ENCODE measurements at regions not wholly inside any gene's neighbourhood (a gene's known extent, or its start where the extent isn't known, plus 50 kb on each side); places are given as distances from the start of the nearest gene placed in this dataset.

DNA sequence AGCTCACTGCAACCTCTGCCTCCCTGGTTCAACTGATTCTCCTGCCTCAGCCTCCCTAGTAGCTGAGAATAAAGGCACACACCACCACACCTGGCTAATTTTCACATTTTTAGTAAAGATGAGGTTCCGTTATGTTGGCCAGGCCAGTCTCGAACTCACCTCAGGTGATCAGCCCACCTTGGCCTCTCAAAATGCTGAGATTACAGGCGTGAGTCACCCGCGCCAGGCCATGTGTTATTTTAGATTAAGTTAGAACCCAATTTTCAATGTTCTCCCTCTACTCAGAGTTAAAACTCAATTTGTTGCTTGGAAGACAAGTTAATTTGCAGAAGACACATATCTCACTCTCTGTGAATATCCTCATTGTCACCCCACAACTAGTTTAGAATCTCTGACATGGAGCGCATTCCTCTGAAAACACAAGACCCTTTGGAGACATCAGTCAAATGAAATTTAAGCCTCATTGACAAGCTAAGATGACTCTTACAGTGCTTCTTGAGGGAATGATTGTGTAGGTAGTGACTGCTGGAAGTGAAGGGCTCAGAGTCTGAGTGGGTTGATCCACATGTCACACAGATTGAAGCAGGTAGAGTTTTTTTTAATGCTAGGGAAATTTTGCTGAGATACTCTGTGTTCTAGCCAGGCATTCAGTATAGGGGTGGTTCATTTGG lies 60.6 kb upstream of the FRMD4B start:
- H3K9ac ChIP-seq (ENCODE audit: low read length), result no peak overlapping the region
- no peaks in the 10 kb centered on the region for H3K27me3 ChIP-seq (ENCODE audit: low read depth, low read length)
- H3K4me1 ChIP-seq (ENCODE audit: low read length), result 0 out of 2 replicates have a peak, but pooled peaks cover 5% of the 10 kb centered on the region
- H3K36me3 ChIP-seq (replicated peaks; ENCODE audit: low read depth, low read length), result no peaks in the 10 kb centered on the region
- TF ChIP-seq EZH2phosphoT487 (IDR thresholded peaks at IDR 0.05; ENCODE audit: low read depth), result no peak
- TF ChIP-seq, protein P1, sequence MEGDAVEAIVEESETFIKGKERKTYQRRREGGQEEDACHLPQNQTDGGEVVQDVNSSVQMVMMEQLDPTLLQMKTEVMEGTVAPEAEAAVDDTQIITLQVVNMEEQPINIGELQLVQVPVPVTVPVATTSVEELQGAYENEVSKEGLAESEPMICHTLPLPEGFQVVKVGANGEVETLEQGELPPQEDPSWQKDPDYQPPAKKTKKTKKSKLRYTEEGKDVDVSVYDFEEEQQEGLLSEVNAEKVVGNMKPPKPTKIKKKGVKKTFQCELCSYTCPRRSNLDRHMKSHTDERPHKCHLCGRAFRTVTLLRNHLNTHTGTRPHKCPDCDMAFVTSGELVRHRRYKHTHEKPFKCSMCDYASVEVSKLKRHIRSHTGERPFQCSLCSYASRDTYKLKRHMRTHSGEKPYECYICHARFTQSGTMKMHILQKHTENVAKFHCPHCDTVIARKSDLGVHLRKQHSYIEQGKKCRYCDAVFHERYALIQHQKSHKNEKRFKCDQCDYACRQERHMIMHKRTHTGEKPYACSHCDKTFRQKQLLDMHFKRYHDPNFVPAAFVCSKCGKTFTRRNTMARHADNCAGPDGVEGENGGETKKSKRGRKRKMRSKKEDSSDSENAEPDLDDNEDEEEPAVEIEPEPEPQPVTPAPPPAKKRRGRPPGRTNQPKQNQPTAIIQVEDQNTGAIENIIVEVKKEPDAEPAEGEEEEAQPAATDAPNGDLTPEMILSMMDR (IDR thresholded peaks at IDR 0.05; ENCODE audit: low read depth, low read length), result no peak
- no peak overlapping the region for H2AFZ ChIP-seq (ENCODE audit: low read depth, low read length)
- no peak overlapping the region for H3K27ac ChIP-seq (ENCODE audit: low read length)
- no peaks in the 10 kb centered on the region for H4K20me1 ChIP-seq (ENCODE audit: insufficient read depth, low read length)
- no peak overlapping the region for H3K4me2 ChIP-seq (ENCODE audit: low read length)
- no peak overlapping the region for H3K4me3 ChIP-seq (ENCODE audit: low read length)
- H3K79me2 ChIP-seq (ENCODE audit: low read length), result no peaks in the 10 kb centered on the region
- H3K9me3 ChIP-seq (ENCODE audit: insufficient read depth, low read length), result no peaks in the 10 kb centered on the region

DNA sequence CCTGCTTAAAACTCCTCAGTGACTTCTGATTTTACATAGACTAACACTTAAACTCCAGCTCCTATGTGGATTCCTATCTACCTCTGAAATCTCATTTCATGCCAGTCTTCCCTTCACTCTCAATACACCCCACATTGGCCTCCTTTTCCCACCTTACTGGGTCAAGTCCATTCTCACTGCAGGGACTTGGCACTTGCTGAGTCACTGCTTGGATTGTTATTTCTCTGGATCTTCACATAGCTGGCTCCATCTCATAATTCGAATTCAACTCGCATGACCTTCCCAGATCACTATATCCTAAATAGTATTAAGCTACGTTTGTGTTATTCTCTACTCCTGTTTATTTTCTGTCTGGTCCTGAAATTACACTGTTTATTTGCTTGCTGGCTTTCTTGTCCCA lies 59.6 kb upstream of the FRMD4B start:
- Histone ChIP-seq H3K4me1 (ENCODE audit: low read length) (0 out of 2 replicates have a peak, but pooled peaks cover 5% of the 10 kb centered on the region), H3K79me2 (ENCODE audit: low read length) (no peaks in the 10 kb centered on the region), H2AFZ (ENCODE audit: low read depth, low read length) (no peak overlapping the region), H3K36me3 (replicated peaks; ENCODE audit: low read depth, low read length) (no peaks in the 10 kb centered on the region), H3K4me2 (ENCODE audit: low read length) (no peak overlapping the region), H4K20me1 (ENCODE audit: insufficient read depth, low read length) (no peaks in the 10 kb centered on the region), H3K27me3 (ENCODE audit: low read depth, low read length) (no peaks in the 10 kb centered on the region), H3K9me3 (ENCODE audit: insufficient read depth, low read length) (no peaks in the 10 kb centered on the region), H3K4me3 (ENCODE audit: low read length) (no peak overlapping the region), H3K9ac (ENCODE audit: low read length) (no peak overlapping the region), H3K27ac (ENCODE audit: low read length) (no peak overlapping the region)
- TF ChIP-seq, protein P1 (IDR thresholded peaks at IDR 0.05; ENCODE audit: low read depth, low read length), result no peak
- no peak for TF ChIP-seq EZH2phosphoT487 (IDR thresholded peaks at IDR 0.05; ENCODE audit: low read depth)

DNA sequence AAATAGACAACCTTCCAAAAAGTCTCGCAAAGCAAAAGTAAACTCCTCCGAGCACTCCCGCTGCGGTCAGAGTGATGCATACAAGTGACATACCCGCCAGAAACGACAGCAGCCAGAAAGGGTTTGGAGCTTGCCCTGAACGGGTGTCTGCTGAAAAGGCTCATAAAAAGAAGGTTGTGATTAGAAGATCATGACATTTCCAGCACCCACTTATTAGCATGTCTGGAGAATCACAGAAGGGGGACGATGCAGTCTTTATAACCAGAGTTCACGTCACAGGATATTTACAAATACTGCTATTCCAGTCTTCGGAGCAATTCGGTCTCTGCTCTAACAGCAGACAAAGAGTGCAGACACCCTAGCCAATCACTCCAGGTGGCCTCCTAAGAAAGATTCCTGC lies 59.1 kb upstream of the FRMD4B start:
- no peak for TF ChIP-seq EZH2phosphoT487 (IDR thresholded peaks at IDR 0.05; ENCODE audit: low read depth)
- TF ChIP-seq, protein P1 (IDR thresholded peaks at IDR 0.05; ENCODE audit: low read depth, low read length), result no peak
- no peaks in the 10 kb centered on the region for H4K20me1 ChIP-seq (ENCODE audit: insufficient read depth, low read length)
- no peaks in the 10 kb centered on the region for H3K79me2 ChIP-seq (ENCODE audit: low read length)
- no peak overlapping the region for H2AFZ ChIP-seq (ENCODE audit: low read depth, low read length)
- H3K36me3 ChIP-seq (replicated peaks; ENCODE audit: low read depth, low read length), result no peaks in the 10 kb centered on the region
- H3K4me3 ChIP-seq (ENCODE audit: low read length), result no peak overlapping the region
- no peaks in the 10 kb centered on the region for H3K9me3 ChIP-seq (ENCODE audit: insufficient read depth, low read length)
- H3K4me2 ChIP-seq (ENCODE audit: low read length), result no peak overlapping the region
- 0 out of 2 replicates have a peak, but pooled peaks cover 5% of the 10 kb centered on the region for H3K4me1 ChIP-seq (ENCODE audit: low read length)
- no peaks in the 10 kb centered on the region for H3K27me3 ChIP-seq (ENCODE audit: low read depth, low read length)
- H3K9ac ChIP-seq (ENCODE audit: low read length), result no peak overlapping the region
- H3K27ac ChIP-seq (ENCODE audit: low read length), result no peak overlapping the region

DNA sequence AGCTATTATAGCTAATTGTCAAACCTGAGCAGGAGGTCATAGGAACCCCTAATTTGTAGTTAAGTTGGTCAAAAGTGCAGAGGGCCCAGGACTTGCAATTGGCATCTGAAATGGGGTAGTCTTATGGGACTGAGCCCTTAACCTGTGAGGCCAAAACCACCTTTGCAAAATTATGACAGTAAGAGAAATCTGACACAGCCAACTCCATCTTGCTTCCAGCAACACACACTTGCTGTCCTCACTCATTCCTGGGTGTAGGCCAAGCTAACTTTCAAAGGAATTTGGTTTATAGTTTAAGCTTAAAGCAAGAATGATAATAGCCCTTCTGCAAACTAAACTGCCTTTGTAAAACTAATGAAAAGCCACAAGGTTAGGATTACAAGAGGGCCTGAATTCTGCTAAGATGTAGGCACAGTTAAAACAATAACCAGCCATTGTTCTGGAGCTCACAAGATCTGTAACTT lies 57.6 kb upstream of the FRMD4B start:
- H3K79me2 ChIP-seq (ENCODE audit: low read length), result no peaks in the 10 kb centered on the region
- no peak for TF ChIP-seq EZH2phosphoT487 (IDR thresholded peaks at IDR 0.05; ENCODE audit: low read depth)
- TF ChIP-seq, protein P1 (IDR thresholded peaks at IDR 0.05; ENCODE audit: low read depth, low read length), result no peak

More for the DNA sequence above, 57.6 kb upstream of the FRMD4B start:
- Histone ChIP-seq H3K9me3 (ENCODE audit: insufficient read depth, low read length) (no peaks in the 10 kb centered on the region), H3K27me3 (ENCODE audit: low read depth, low read length) (no peaks in the 10 kb centered on the region), H3K36me3 (replicated peaks; ENCODE audit: low read depth, low read length) (no peaks in the 10 kb centered on the region), H3K9ac (ENCODE audit: low read length) (no peak overlapping the region), H3K4me1 (ENCODE audit: low read length) (peaks cover 10% of the 10 kb centered on the region; the same call in 1 of the 2 replicates), H2AFZ (ENCODE audit: low read depth, low read length) (no peak overlapping the region), H4K20me1 (ENCODE audit: insufficient read depth, low read length) (no peaks in the 10 kb centered on the region), H3K4me3 (ENCODE audit: low read length) (no peak overlapping the region), H3K27ac (ENCODE audit: low read length) (no peak overlapping the region), H3K4me2 (ENCODE audit: low read length) (no peak overlapping the region)

Measured in OCI-LY3 (cell line).